HG02981 (cell line): ENCODE measurements at regions not wholly inside any gene's neighbourhood (a gene's known extent, or its start where the extent isn't known, plus 50 kb on each side); places are given as distances from the start of the nearest gene placed in this dataset.

Experiments used
- ATAC-seq: cut with Tn5 transposase; IDR thresholded peaks from one replicate; pipeline ENCODE4 v1.9.1; 2021; ENCODE audit warnings: mild to moderate bottlenecking, moderate library complexity; ENCODE audit not compliant: unreplicated experiment

GRCh38 chr7:124692425-124692824 is 73.2 kb downstream of the GPR37 start:
- no peak for ATAC-seq

GRCh38 chr7:124690840-124691239 is 74.8 kb downstream of the GPR37 start:
- ATAC-seq = no peak

GRCh38 chr7:124689931-124690330 is 75.7 kb downstream of the GPR37 start:
- ATAC-seq = no peak

DNA sequence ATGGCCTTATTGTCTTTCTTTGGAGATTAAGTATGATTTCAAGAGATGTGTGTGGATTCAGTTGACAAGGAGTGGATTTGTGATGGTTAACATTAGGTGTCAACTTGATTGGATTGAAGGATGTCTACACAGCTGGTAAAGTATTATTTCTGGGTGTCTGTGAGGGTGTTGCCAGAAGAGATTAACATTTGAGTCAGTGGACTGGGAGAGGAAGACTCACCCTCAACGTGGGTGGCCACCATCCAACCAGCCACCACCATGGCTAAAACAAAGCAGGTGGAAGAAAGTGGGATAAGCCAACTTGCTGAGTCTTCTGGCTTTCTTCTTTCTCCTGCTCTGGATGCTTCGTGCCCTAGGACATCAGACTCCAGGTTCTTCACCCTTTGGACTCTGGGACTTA is 76.1 kb downstream of the GPR37 start:
- ATAC-seq = no peak

DNA sequence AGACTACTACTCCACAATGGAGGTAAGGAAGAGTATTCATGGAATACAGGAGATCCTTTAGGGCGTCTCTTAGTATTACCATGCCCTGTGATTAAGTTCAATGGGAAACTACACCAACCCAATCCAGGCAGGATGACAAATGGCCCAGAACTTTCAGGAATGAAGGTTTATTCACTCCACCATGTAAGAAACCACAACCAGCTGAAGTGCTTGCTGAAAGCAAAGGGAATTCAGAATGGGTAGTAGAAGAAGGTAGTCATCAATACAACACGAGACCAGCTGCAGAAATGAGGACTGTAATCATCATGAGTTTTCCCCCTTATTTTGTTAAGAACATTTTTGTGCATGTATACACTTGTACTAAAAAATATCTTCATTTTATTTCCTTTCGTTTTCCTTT is 76.6 kb downstream of the GPR37 start:
- no peak for ATAC-seq

- no peak for ATAC-seq
Measured at GRCh38 chr7:124686543-124687171, 78.9 kb downstream of the GPR37 start.

GRCh38 chr7:124681946-124682345 is 83.6 kb downstream of the GPR37 start:
- ATAC-seq = no peak

DNA sequence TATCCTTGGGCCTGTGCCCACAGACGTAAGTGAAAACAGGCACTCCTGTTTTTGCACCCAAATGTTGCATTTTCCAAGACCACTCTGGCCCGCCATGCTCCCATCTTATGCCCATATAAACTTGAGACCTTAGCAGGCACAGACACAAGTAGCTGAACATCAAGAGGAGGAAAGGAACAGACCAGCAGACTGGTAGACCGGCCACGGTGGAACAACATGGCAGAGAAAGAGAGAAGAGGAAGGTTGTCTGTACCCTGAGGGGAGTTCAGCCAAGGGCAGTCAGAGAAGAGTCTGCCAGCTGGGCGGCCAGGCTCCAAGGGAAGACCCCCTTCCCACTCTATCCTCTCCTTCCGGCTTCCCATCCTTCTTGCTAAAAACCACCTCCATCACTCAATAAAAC is 85.3 kb downstream of the GPR37 start:
- ATAC-seq = no peak

DNA sequence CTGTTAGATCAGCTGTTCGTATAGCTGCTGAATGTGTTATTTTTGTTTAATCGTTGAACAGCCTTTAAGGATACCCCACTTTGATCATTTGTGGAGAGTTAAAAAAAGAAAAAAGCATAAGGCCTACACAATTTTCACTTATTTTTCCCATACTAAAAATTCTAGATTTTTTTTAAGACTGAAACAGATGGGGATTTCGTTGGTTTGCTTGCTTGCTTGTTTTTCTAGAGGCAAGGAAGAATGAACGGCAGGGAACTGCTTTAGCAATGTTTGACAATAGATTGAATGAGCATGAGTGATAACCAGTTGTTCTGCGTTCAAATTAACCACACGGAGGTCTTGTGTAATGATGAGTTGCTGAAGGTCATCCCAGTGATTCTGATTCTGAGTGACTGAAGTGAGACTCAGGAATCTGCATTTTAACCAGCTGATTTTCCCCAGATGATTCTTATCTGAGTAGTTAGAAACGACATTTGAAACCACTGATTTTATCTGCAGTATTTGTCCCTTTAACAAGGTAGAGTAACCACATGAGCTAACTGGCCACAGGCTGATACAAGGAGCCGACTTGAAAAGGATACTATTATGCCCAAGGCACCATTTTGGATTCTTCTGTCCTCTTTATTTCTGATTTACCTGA is 85.9 kb downstream of the GPR37 start:
- no peak for ATAC-seq

DNA sequence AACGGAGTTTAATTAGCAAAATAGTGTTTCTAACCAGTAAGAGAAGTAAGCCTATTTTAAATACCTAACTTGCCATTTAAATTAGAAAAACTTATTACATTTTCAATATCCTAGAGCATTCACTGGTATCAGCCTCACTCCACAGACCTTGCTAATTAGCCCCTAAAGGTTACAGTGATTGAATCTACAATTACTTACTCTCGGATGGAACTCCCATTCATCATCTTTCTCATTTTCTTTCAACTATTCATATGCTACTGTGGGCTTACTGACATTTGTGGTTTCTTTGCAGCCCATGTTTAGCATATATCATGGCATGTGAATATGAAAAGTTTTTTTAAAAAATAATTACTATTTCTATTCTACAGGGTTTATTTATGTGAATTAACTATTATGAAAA is 86.4 kb downstream of the GPR37 start:
- ATAC-seq = no peak

DNA sequence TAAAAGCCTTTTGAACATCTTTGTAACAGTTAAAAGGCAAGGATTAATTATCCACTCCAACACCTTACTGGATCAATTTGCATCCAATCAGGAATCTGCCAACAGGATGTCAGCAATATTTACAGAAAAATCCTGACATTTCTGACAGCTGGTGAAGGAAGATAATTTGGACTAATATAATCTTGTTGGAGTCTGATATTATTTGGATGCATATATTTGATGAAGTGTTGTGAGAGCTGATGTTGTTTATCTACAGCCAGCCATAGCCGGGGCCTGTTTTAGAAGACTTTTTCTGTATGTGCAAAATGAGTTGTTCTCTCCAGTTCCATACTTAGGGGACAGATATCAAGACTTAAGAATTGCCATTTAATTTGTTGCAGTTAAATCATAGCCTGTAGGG is 91.1 kb downstream of the GPR37 start:
- ATAC-seq = no peak

DNA sequence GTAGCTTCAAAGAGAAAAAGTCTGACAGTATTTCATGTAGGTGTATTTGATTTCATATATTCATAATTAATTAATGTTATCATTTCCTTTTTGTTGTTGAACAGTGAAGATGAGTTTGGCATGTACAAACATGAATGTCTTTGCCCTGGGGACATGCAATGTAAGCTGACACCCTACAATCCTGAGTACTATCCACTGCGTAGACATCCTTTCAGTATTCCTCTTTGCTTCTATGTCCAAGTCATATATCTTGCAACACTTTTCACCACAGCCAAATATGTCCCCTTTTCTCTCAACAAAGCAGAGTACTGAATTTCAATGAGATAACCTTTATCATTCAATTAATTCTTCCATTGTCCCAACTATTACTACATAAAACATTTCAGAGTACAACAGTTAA is 93.6 kb downstream of the GPR37 start:
- no peak for ATAC-seq

- no peak for ATAC-seq
Measured at GRCh38 chr7:124667312-124668153, 98.1 kb downstream of the GPR37 start.

- no peak for ATAC-seq
Measured at GRCh38 chr7:124662937-124663336, 102.7 kb downstream of the GPR37 start.

GRCh38 chr7:124662372-124662771 is 103.2 kb downstream of the GPR37 start:
- ATAC-seq = no peak

DNA sequence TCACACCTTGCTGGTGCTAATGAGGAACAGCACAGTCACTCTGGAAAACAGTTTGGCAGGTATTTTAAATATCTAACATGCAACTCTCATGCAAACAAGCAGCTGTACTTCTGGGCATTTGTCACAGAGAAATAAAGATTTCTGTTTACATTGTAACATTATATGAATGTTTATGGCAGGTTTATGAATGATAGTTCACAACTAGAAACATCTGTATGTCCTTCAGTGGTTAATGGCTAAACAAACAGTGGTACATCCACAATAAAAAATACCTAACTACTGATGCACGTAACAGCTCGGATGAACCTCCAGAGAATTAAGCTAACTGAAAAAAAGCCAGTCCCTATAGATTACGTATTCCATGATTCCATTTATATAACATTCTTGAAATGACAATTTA is 109.6 kb downstream of the GPR37 start:
- ATAC-seq = no peak

GRCh38 chr7:124652237-124652636 is 113.4 kb downstream of the GPR37 start:
- no peak for ATAC-seq

GRCh38 chr7:124651136-124651535 is 114.5 kb downstream of the GPR37 start:
- no peak for ATAC-seq

GRCh38 chr7:124649397-124650014 is 116.1 kb downstream of the GPR37 start:
- no peak for ATAC-seq

- no peak for ATAC-seq
Measured at GRCh38 chr7:124647630-124648306, 117.8 kb downstream of the GPR37 start.

GRCh38 chr7:124645704-124646103 is 119.9 kb downstream of the GPR37 start:
- ATAC-seq = no peak
